ENCODE measurements at regions not wholly inside any gene's neighbourhood (a gene's known extent, or its start where the extent isn't known, plus 50 kb on each side); places are given as distances from the start of the nearest gene placed in this dataset.

- Histone ChIP-seq H3K27me3 (no peaks in the 10 kb centered on the region), H3K27ac (peak overlapping the region in 1 of 2 donors; percentile 69), H3K4me3 (no peak overlapping the region), H3K36me3 (no peaks in the 10 kb centered on the region), H3K9me3 (no peaks in the 10 kb centered on the region), H3K4me1 (peaks cover 9 to 49% of the 10 kb centered on the region in 2 donors)
- intact Hi-C loops (cut with DNase I): no loop called here
- TF ChIP-seq CTCF (IDR thresholded peaks at IDR 0.05): no peak
- DNase-seq (ENCODE audit: low spot score in 2 of 2): no peak
These were observed 65.0 kb downstream of the RPL37A start for GRCh38 chr2:216563646-216564045.

- no peak for DNase-seq (ENCODE audit: low spot score in 2 of 2)
- TF ChIP-seq CTCF (IDR thresholded peaks at IDR 0.05): no peak
- Histone ChIP-seq H3K36me3 (no peaks in the 10 kb centered on the region), H3K4me3 (no peak overlapping the region), H3K27ac (peak overlapping the region; percentile 66 to 69), H3K27me3 (no peaks in the 10 kb centered on the region), H3K4me1 (peaks cover 9 to 43% of the 10 kb centered on the region in 2 donors), H3K9me3 (no peaks in the 10 kb centered on the region)
- intact Hi-C loops (cut with DNase I): no loop called here
These were observed 66.0 kb downstream of the RPL37A start for GRCh38 chr2:216564611-216565010.

GRCh38 chr2:216565956-216566355 lies 67.3 kb upstream of the IGFBP2 start:
- H3K4me1 ChIP-seq: peaks cover 9 to 33% of the 10 kb centered on the region in 2 donors
- intact Hi-C loops (cut with DNase I): no loop called here
- TF ChIP-seq CTCF (IDR thresholded peaks at IDR 0.05): no peak
- peak overlapping the region; percentile 66 to 69 for H3K27ac ChIP-seq
- peak overlapping the region in 1 of 2 donors; percentile 17 for H3K4me3 ChIP-seq
- H3K36me3 ChIP-seq: no peaks in the 10 kb centered on the region
- H3K9me3 ChIP-seq: no peaks in the 10 kb centered on the region
- no peak for DNase-seq (ENCODE audit: low spot score in 2 of 2)
- no peaks in the 10 kb centered on the region for H3K27me3 ChIP-seq

GRCh38 chr2:216568576-216568975 lies 64.6 kb upstream of the IGFBP2 start:
- H3K4me1 ChIP-seq: peaks cover 7 to 33% of the 10 kb centered on the region in 2 donors
- no peak for TF ChIP-seq CTCF (IDR thresholded peaks at IDR 0.05)

GRCh38 chr2:216569765-216570164 lies 63.5 kb upstream of the IGFBP2 start:
- intact Hi-C loops (cut with DNase I): loop anchor here (5.0 kb wide), 1 partner anchor 98 kb away; no protein-coding TSS in a partner anchor
- no peak for TF ChIP-seq CTCF (IDR thresholded peaks at IDR 0.05)
- DNase-seq (ENCODE audit: low spot score in 2 of 2): no peak
- Histone ChIP-seq H3K36me3 (no peaks in the 10 kb centered on the region), H3K9me3 (no peaks in the 10 kb centered on the region), H3K27ac (no peak overlapping the region), H3K4me3 (no peak overlapping the region), H3K4me1 (peaks cover 4 to 31% of the 10 kb centered on the region in 2 donors), H3K27me3 (no peaks in the 10 kb centered on the region)

More at GRCh38 chr2:216568576-216568975, 64.6 kb upstream of the IGFBP2 start:
- no peaks in the 10 kb centered on the region for H3K36me3 ChIP-seq
- no peaks in the 10 kb centered on the region for H3K9me3 ChIP-seq
- no peak overlapping the region for H3K4me3 ChIP-seq
- peak overlapping the region; percentile 50 to 57 for H3K27ac ChIP-seq
- intact Hi-C loops (cut with DNase I): no loop called here
- H3K27me3 ChIP-seq: no peaks in the 10 kb centered on the region
- DNase-seq (ENCODE audit: low spot score in 2 of 2): no peak

- H3K27ac ChIP-seq: no peak overlapping the region
- no peaks in the 10 kb centered on the region for H3K27me3 ChIP-seq
- intact Hi-C loops (cut with DNase I): loop anchor here (5.0 kb wide), 1 partner anchor 97 kb away; no protein-coding TSS in a partner anchor
- H3K9me3 ChIP-seq: no peaks in the 10 kb centered on the region
- no peaks in the 10 kb centered on the region for H3K36me3 ChIP-seq
- no peak overlapping the region for H3K4me3 ChIP-seq
- H3K4me1 ChIP-seq: peaks cover 4 to 31% of the 10 kb centered on the region in 2 donors
- no peak for TF ChIP-seq CTCF (IDR thresholded peaks at IDR 0.05)
- DNase-seq (ENCODE audit: low spot score in 2 of 2): no peak
These were observed 62.9 kb upstream of the IGFBP2 start for GRCh38 chr2:216570357-216570756.

Measured in ascending aorta (tissue), 2 donors.